Esophagus muscularis mucosa (tissue), 3 donors: ENCODE measurements at regions not wholly inside any gene's neighbourhood (a gene's known extent, or its start where the extent isn't known, plus 50 kb on each side); places are given as distances from the start of the nearest gene placed in this dataset.

Experiments used
- POLR2A ChIP-seq: fragments of 450-650 bp; IDR thresholded peaks from one replicate; pipeline ENCODE4 v1.6.1; 2017; ENCODE audit warnings: antibody characterized with exemption, moderate library complexity, mild to moderate bottlenecking, low read depth
- POLR2AphosphoS5 ChIP-seq, 2 donors: sonication (generic); formaldehyde crosslinking; IDR thresholded peaks; one replicate each; pipeline ENCODE4 v1.6.1; 2017; ENCODE audit warnings: antibody characterized with exemption in 2 of 2
- TF ChIP-seq, protein P1 (sequence below), 3 experiments: fragments of 200-600 bp in 2 of 3; fragments of 450-650 bp in 1 of 3; sonication (generic) in 2 of 3; IDR thresholded peaks; one replicate each; pipeline ENCODE4 v1.5.1; 2017 to 2019; ENCODE audit warnings: antibody characterized with exemption in 3 of 3, mild to moderate bottlenecking in 2 of 3, moderate library complexity in 1 of 3

DNA sequence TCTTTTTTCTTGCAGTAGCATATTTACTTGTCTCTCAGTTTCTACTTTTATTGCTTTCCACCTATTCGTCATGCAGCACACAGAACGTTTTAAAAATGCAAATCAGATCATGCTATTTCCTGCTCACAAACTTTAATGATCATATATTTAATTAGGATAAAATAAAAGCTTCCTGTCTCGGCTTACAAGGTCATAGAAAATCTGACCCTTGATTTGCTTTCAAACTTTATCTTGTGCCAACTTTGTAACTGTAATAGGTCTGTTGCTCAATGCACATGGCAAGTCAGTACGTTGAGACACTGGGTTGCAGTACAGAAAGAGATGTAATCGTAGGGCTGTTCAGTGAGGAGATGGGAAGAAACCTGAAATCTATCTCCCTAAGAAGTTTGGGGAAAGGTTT, 95.6 kb upstream of the CSNK1A1L start:
- TF ChIP-seq, protein P1, sequence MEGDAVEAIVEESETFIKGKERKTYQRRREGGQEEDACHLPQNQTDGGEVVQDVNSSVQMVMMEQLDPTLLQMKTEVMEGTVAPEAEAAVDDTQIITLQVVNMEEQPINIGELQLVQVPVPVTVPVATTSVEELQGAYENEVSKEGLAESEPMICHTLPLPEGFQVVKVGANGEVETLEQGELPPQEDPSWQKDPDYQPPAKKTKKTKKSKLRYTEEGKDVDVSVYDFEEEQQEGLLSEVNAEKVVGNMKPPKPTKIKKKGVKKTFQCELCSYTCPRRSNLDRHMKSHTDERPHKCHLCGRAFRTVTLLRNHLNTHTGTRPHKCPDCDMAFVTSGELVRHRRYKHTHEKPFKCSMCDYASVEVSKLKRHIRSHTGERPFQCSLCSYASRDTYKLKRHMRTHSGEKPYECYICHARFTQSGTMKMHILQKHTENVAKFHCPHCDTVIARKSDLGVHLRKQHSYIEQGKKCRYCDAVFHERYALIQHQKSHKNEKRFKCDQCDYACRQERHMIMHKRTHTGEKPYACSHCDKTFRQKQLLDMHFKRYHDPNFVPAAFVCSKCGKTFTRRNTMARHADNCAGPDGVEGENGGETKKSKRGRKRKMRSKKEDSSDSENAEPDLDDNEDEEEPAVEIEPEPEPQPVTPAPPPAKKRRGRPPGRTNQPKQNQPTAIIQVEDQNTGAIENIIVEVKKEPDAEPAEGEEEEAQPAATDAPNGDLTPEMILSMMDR (IDR thresholded peaks at IDR 0.05): no peak
- no peak for TF ChIP-seq POLR2AphosphoS5 (IDR thresholded peaks at IDR 0.05)
- TF ChIP-seq POLR2A: no peak
